Femur (tissue), 1 donor: ENCODE measurements at regions not wholly inside any gene's neighbourhood (a gene's known extent, or its start where the extent isn't known, plus 50 kb on each side); places are given as distances from the start of the nearest gene placed in this dataset.
"Not testable (repeated sequence)": the region's sequence is repeated elsewhere in the genome, so short reads cannot be mapped to it uniquely, and the experiment has no call there.

Source experiments
- DNase-seq: peaks from one replicate; pipeline ENCODE4 v3.0.0-alpha.2; 2017

DNA sequence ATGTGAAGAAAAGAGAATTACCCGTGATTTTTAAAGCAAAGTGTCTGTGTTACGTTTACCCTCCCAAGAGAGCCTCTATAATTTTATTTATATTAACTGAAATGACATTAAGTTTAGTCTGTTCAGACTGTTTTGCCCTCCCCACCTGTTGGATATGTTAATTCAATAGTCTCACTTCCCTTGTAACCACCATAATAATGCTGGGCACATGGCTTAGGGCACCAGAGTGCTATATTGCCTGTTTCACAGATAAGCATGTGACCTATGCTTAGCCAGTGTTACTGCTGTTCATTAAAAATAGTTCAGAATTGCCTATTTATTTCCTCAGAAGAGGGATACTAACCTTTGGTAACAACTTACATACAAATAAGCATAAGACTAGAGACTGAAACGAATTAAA, 446.2 kb downstream of the FAT4 start:
- DNase-seq, result no peak

DNA sequence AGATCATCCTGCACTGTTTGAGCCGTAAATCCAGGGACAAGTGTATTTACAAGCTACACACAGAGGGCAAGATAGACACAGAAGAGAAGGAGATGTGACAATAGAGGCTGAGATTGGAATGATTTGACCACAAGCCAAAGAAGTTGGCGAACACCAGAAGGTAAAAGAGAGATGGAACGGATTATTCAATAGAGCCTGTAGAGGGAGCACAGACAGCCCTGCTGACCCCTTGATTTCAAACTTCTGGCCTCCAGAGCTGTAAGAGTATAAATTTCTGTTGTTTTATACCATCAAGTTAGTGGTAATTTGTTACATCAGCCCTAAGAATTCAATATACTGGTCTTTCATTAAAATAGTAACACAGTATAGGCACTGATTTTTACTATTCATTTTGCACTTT, 447.8 kb downstream of the FAT4 start:
- no peak for DNase-seq

- no peak for DNase-seq
Measured at GRCh38 chr4:125765941-125766340, 451.2 kb downstream of the FAT4 start.

DNA sequence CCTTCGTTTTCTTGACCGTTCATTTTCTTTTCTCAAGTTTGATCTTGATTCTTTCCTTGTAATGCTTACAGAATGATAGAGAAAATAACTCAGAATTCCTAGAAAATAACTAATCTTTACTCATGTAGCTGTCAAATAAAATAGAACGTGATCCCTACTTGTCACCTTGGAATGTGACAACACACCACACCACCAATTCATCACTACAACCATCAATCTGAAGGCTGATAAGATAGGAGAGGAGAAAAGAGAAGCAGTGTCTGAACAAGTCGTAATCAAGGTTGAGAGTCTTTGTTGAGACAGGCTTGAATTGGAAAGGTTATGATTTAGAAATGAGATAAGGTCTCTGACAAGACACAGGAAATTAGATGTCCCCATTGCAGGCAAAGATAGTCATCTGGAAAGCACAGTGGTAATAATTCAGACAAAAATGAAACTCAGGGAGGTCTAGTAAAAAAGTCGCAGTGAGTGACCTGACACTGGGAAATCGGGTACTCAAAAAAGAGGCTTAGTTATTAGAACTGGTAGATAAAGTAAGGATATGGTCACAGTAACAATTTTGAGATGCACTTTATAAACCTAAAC, 456.2 kb downstream of the FAT4 start:
- no peak for DNase-seq

GRCh38 chr4:125772680-125773079, 457.9 kb downstream of the FAT4 start:
- no peak for DNase-seq

DNA sequence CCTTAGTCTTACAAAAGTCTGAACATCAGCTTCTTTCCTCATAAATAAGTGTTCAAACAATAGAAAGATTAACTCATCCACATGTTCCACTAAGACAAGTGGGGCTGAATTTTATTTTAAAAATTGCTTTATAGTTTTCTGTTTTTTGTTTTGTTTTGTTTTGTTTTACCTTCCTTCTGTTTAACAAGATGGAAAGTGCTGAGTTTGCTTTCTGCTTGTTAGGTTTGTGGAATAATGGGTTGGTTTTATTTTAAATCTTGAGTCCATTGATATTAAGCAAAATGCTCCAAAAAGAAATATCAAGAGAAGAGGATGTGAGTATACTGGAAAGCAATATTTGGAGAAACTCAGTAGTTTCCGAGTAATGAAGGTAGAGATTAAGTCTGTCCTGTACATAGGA, 458.7 kb downstream of the FAT4 start:
- DNase-seq, result no peak

DNA sequence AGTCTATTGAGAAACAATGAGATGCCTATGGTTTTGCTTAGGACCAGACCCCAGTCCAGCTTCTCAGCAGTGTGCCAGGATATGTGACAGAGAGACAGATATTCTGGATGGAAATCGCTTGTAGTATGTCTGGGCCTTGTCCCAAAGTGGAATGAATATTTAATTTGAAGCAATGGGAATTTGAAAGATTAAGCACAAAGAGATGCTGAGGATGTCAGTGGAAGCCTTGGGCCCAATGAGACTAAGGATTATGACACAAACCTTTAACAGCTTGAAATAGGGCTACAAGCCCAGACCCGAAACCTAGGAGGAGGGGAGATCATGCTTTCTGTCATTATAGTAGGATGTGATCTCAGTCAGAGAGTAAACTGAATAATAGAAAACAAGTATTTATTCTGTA, 459.2 kb downstream of the FAT4 start:
- DNase-seq, result no peak

DNA sequence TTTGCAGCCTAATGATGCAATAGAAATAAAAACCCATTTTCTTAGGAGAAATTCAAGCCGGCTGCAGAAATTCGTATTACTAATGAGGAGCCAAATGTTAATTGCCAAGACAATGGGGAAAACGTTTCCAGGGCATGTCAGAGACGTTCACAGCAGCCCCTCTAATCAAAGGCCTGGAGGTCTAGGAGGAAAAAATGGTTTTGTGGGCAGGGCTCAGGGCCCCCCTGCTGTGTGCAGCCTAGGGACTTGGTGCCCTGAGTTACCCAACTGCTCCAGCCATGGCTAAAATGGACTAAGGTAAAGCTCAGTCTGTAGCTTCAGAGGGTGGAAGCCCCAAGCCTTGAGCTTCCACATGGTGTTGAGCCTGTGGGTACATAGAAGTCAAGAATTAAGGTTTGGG, 461.4 kb downstream of the FAT4 start:
- no peak for DNase-seq

- no peak for DNase-seq
Measured at GRCh38 chr4:125780164-125780563, 465.4 kb downstream of the FAT4 start.

GRCh38 chr4:125780747-125781146, 466.0 kb downstream of the FAT4 start:
- DNase-seq, result no peak

- DNase-seq, result no peak
Measured at GRCh38 chr4:125781651-125782050, 466.9 kb downstream of the FAT4 start.

DNA sequence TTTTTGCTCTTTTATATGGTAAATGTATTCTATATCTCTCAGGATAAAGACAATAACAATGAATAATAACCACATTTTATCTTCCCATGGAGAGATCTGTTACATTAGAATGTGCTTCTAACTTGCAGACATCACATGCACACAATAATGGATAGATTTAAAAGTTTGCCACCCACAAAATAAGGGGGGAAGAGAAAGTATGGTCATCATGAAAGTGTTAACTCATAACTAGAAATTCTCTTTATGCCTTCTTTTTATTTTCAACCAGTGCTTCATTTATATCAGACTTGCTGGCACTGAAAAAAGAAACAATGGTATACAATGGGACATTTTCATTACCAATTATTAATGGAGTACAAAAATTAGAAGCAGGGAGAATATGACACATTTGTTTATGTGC, 470.0 kb downstream of the FAT4 start:
- no peak for DNase-seq

DNA sequence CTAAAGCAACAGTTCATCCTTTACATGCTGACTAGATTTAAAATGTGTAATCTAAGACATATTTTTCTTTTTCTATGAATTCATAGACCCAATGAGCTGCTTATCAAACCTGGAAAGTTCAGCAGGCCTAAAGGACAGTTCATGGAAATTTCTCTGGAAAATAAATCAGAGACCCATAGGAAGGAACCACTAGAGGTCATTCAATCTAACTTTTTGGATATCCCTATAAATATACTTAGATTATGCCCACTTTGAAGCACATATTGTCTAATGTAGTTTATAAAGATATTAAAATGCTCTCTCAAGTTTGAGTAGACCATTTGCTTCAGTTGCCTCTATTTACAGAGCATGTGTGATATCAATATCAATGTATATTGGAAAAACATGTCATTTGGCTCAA, 473.0 kb downstream of the FAT4 start:
- DNase-seq, result no peak

GRCh38 chr4:125789023-125789422, 474.3 kb downstream of the FAT4 start:
- DNase-seq, result no peak

- DNase-seq, result no peak
Measured at GRCh38 chr4:125791896-125792295, 477.1 kb downstream of the FAT4 start.

DNA sequence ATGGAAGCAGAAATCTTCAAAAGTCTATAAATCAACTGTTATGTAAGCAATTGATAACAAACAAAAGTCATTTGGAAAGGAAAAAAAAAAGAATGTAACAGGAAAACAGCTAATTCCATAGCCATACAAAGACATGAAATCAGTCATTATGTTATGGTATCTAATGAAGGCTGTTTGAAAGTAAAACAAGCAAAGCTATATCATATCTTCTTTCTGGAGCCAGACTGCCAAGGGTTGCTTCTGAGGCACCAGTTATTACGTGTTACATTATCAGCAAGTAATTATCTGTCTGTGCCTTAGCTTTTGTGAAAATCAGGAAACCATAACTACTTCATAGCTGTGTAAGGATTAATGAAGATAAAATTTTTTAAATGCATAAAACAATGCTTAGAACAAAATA, 480.2 kb downstream of the FAT4 start:
- no peak for DNase-seq

DNA sequence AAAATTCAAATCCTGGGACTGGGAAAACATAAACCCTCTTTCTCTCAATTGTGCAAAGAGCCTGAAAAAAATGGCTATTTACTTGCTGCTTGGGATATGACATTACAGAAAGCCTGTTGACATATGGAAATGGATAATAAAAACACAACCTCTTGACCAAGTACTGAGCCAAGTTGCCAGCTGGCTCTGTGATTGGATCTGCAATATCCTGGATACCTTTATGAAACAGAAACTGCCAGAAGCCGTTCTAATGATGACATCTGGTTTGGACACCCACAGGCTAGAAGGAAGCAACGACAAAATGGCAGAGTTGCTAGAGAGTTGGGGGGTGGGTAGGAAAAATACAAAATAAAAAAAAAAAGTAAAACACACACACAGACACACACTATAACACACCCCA, 481.4 kb downstream of the FAT4 start:
- no peak for DNase-seq

DNA sequence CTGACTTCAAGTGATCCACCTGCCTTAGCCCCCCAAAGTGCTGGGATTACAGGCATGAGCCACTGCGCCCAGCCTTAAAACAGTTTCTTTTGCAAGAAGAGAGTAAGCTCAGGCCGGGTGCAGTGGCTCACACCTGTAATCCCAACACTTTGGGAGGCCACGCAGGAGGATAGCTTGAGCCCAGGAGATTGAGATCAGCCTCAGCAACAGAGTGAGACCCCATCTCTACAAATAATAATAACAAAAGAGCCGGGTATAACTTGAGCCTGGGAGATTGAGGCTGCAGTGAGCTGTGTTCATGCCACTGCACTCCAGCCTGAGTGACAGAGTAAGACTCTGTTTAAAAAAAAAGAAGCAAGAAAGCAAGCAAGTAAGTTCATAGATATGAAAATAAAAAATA, 482.9 kb downstream of the FAT4 start:
- not testable (repeated sequence) for DNase-seq

- no peak for DNase-seq
Measured at GRCh38 chr4:125801373-125801772, 486.6 kb downstream of the FAT4 start.

- DNase-seq, result no peak
Measured at GRCh38 chr4:125801924-125802323, 487.2 kb downstream of the FAT4 start.

DNA sequence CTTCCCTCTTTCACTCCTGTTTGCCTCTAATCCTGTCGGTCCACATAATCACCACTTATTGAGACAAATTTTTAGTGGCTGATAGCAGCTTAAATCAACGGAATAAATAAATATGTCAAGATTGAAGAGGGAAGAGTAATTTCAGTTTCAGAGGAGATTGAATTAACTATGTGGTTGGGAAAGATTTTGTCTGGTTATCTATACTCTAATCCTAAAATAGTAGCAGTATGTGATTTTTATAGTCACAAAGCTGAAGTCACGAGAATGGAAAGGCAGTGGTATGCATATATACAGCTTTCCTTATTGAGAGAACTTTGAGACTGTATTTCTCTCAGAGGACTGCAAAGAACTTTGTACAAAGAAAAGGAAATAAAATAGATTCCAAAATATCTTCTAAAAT, 493.3 kb downstream of the FAT4 start:
- DNase-seq, result no peak

- DNase-seq, result no peak
Measured at GRCh38 chr4:125808570-125808969, 493.8 kb downstream of the FAT4 start.

GRCh38 chr4:125811892-125812291, 497.1 kb downstream of the FAT4 start:
- DNase-seq, result no peak

GRCh38 chr4:125826801-125827695, 512.3 kb downstream of the FAT4 start:
- DNase-seq, result no peak

GRCh38 chr4:125827696-125828052, 512.9 kb downstream of the FAT4 start:
- no peak for DNase-seq
